H9 (cell line): ENCODE measurements at regions not wholly inside any gene's neighbourhood (a gene's known extent, or its start where the extent isn't known, plus 50 kb on each side); places are given as distances from the start of the nearest gene placed in this dataset.

Source experiments
- DNase-seq: peaks from one replicate; pipeline ENCODE4 v3.0.0-alpha.2; 2017
- H2AFZ ChIP-seq: one replicate; pipeline ENCODE4 v1.6.1; 2013; ENCODE audit warnings: mild to moderate bottlenecking, low read length, control low read depth, moderate library complexity
- H2AK5ac ChIP-seq: 2 replicates; pipeline ENCODE4 v1.6.1; 2013; ENCODE audit warnings: low read length, control low read depth, mixed read lengths; ENCODE audit not compliant: insufficient read length
- H2BK120ac ChIP-seq: one replicate; pipeline ENCODE4 v1.6.1; 2013; ENCODE audit warnings: low read depth, mild to moderate bottlenecking, low read length, control low read depth, inconsistent platforms; ENCODE audit not compliant: poor library complexity, severe bottlenecking
- H2BK12ac ChIP-seq: 2 replicates; pipeline ENCODE4 v1.6.1; 2013; ENCODE audit warnings: low read length, control low read depth, mixed read lengths, low read depth; ENCODE audit not compliant: insufficient read length
- H2BK15ac ChIP-seq: 2 replicates; pipeline ENCODE4 v1.6.1; 2013; ENCODE audit warnings: low read depth, low read length, control low read depth
- H2BK20ac ChIP-seq: one replicate; pipeline ENCODE4 v1.6.1; 2013; ENCODE audit warnings: low read depth, mild to moderate bottlenecking, low read length, control low read depth, inconsistent platforms; ENCODE audit not compliant: poor library complexity, severe bottlenecking
- H2BK5ac ChIP-seq: 2 replicates; pipeline ENCODE4 v1.6.1; 2013; ENCODE audit warnings: low read length, control low read depth, mixed read lengths; ENCODE audit not compliant: insufficient read length
- H3K14ac ChIP-seq: 2 replicates; pipeline ENCODE4 v1.6.1; 2013; ENCODE audit warnings: low read length, control low read depth; ENCODE audit not compliant: insufficient read depth
- H3K18ac ChIP-seq: 2 replicates; pipeline ENCODE4 v1.6.1; 2013; ENCODE audit warnings: low read depth, mild to moderate bottlenecking, mixed read lengths, low read length, control low read depth; ENCODE audit not compliant: insufficient read length
- H3K23ac ChIP-seq: 2 replicates; pipeline ENCODE4 v1.6.1; 2013; ENCODE audit warnings: low read length, control low read depth, mixed read lengths, low read depth; ENCODE audit not compliant: insufficient read length
- H3K23me2 ChIP-seq: 2 replicates; pipeline ENCODE4 v1.6.1; 2013; ENCODE audit warnings: low read depth, mild to moderate bottlenecking, mixed read lengths, low read length, control low read depth; ENCODE audit not compliant: insufficient read length, poor library complexity, severe bottlenecking
- H3K27ac ChIP-seq: 2 replicates; pipeline ENCODE4 v1.5.1; 2013; ENCODE audit warnings: low read length, control low read depth, mixed read lengths, low read depth; ENCODE audit not compliant: insufficient read length
- H3K27me3 ChIP-seq: 2 replicates; pipeline ENCODE4 v1.6.1; 2013; ENCODE audit warnings: low read length, control low read depth, inconsistent platforms; ENCODE audit not compliant: insufficient read depth
- H3K4ac ChIP-seq: 2 replicates; pipeline ENCODE4 v1.6.1; 2013; ENCODE audit warnings: low read depth, mild to moderate bottlenecking, control low read depth, inconsistent platforms, low read length, moderate library complexity
- H3K4me1 ChIP-seq: 2 replicates; pipeline ENCODE4 v1.6.1; 2013; ENCODE audit warnings: low read length, control low read depth, inconsistent platforms; ENCODE audit not compliant: insufficient read depth
- H3K4me2 ChIP-seq: 2 replicates; pipeline ENCODE4 v1.6.1; 2013; ENCODE audit warnings: low read length, control low read depth, mixed read lengths; ENCODE audit not compliant: insufficient read length, insufficient read depth
- H3K56ac ChIP-seq: 2 replicates; pipeline ENCODE4 v1.6.1; 2013; ENCODE audit warnings: low read depth, mild to moderate bottlenecking, mixed read lengths, low read length, control low read depth; ENCODE audit not compliant: insufficient read length
- H3K79me1 ChIP-seq: 2 replicates; pipeline ENCODE4 v1.6.1; 2013; ENCODE audit warnings: low read depth, mild to moderate bottlenecking, moderate library complexity, low read length, control low read depth, inconsistent platforms; ENCODE audit not compliant: insufficient read depth, poor library complexity, severe bottlenecking
- H3K79me2 ChIP-seq: 2 replicates; pipeline ENCODE4 v1.6.1; 2013; ENCODE audit warnings: low read length, control low read depth, inconsistent platforms; ENCODE audit not compliant: insufficient read depth
- H3K9ac ChIP-seq: 2 replicates; pipeline ENCODE4 v1.6.1; 2013; ENCODE audit warnings: low read length, control low read depth, mixed read lengths; ENCODE audit not compliant: insufficient read length; ENCODE audit errors: extremely low read depth
- H3K9me3 ChIP-seq: one replicate; pipeline ENCODE4 v1.6.1; 2013; ENCODE audit warnings: low read depth, low read length, inconsistent platforms; ENCODE audit not compliant: control insufficient read depth
- H3T11ph ChIP-seq: one replicate; pipeline ENCODE4 v1.6.1; 2013; ENCODE audit warnings: mild to moderate bottlenecking, low read length, control low read depth, inconsistent platforms
- H4K20me1 ChIP-seq: one replicate; pipeline ENCODE4 v1.6.1; 2013; ENCODE audit not compliant: control insufficient read depth, insufficient read length, insufficient read depth
- H4K5ac ChIP-seq: 2 replicates; pipeline ENCODE4 v1.6.1; 2013; ENCODE audit warnings: low read depth, mild to moderate bottlenecking, mixed read lengths, low read length, control low read depth; ENCODE audit not compliant: insufficient read length
- H4K8ac ChIP-seq: replicated peaks from 2 replicates; pipeline ENCODE4 v1.6.1; 2013; ENCODE audit warnings: low read length, control low read depth, mixed read lengths, low read depth; ENCODE audit not compliant: insufficient read length
- H4K91ac ChIP-seq: 2 replicates; pipeline ENCODE4 v1.6.1; 2013; ENCODE audit warnings: low read depth, mild to moderate bottlenecking, moderate library complexity, mixed read lengths, low read length, control low read depth; ENCODE audit not compliant: insufficient read length
- H3K27ac Mint-ChIP-seq, 3 experiments: 2 replicates in 2 of 3; 3 replicates in 1 of 3; pipeline ENCODE4 v1.8.0; 2020 to 2021; ENCODE audit warnings: mixed read lengths in 3 of 3, mild to moderate bottlenecking in 1 of 3, moderate library complexity in 1 of 3
- H3K27me3 Mint-ChIP-seq: 2 replicates; pipeline ENCODE4 v1.8.0; 2021; ENCODE audit warnings: low read depth, mild to moderate bottlenecking, moderate library complexity, mixed read lengths
- H3K36me3 Mint-ChIP-seq, 3 experiments: 2 replicates in 2 of 3; 3 replicates in 1 of 3; pipeline ENCODE4 v1.8.0; 2020 to 2021; ENCODE audit warnings: low read depth in 3 of 3, mixed read lengths in 3 of 3; ENCODE audit not compliant: insufficient read depth in 1 of 3
- H3K4me1 Mint-ChIP-seq, 2 experiments: 2 replicates each; pipeline ENCODE4 v1.8.0; 2020; ENCODE audit warnings: mixed read lengths in 2 of 2
- H3K4me3 Mint-ChIP-seq, 2 experiments: 2 replicates in 1 of 2; 3 replicates in 1 of 2; pipeline ENCODE4 v1.8.0; 2020 to 2021; ENCODE audit warnings: mild to moderate bottlenecking in 2 of 2, mixed read lengths in 2 of 2, moderate library complexity in 1 of 2
- H3K9me3 Mint-ChIP-seq, 2 experiments: 2 replicates in 1 of 2; 3 replicates in 1 of 2; pipeline ENCODE4 v1.8.0; 2020; ENCODE audit warnings: mild to moderate bottlenecking in 2 of 2, mixed read lengths in 2 of 2, moderate library complexity in 1 of 2
- CTCF ChIP-seq: fragments of 200-600 bp; sonication (generic); conservative IDR thresholded peaks from 3 replicates; pipeline ENCODE4 v1.8.0; 2021; ENCODE audit warnings: antibody characterized with exemption, mild to moderate bottlenecking
- WGBS: extraction: QIAGEN DNeasy Blood & Tissue Kit; methylation state at CpG from one replicate; pipeline ENCODE4 v1.1.7; 2013; ENCODE audit warnings: missing lambda C conversion rate, low lambda C conversion rate, mixed read lengths; ENCODE audit not compliant: insufficient read length; ENCODE audit errors: extremely low coverage; 5-methylcytosine and 5-hydroxymethylcytosine counted together

GRCh38 chr5:155472780-155473179 is 459.2 kb downstream of the KIF4B start:
- Histone ChIP-seq H3K4ac (no peak overlapping the region), H4K91ac (no peak overlapping the region), H3K79me1 (no peaks in the 10 kb centered on the region), H2AK5ac (no peak overlapping the region), H2BK5ac (no peak overlapping the region), H3K9ac (no peak overlapping the region), H3K23me2 (no peaks in the 10 kb centered on the region), H2BK120ac (no peak overlapping the region), H4K5ac (no peak overlapping the region), H3K4me2 (no peak overlapping the region), H4K20me1 (no peaks in the 10 kb centered on the region), H3K9me3 (no peaks in the 10 kb centered on the region), H2BK12ac (no peak overlapping the region), H4K8ac (no peak overlapping the region), H3K18ac (no peak overlapping the region), H3K14ac (no peak overlapping the region), H2BK15ac (no peak overlapping the region), H3K79me2 (no peaks in the 10 kb centered on the region), H2BK20ac (no peak overlapping the region), H3T11ph (no peak overlapping the region), H3K27me3 (no peaks in the 10 kb centered on the region), H2AFZ (no peak overlapping the region), H3K56ac (no peak overlapping the region), H3K4me1 (no peaks in the 10 kb centered on the region), H3K23ac (no peak overlapping the region), H3K27ac (no peak overlapping the region)
- Mint-ChIP-seq H3K9me3 (no peaks in the 10 kb centered on the region), H3K4me1 (peaks cover 9 to 16% of the 10 kb centered on the region in 2 experiments), H3K4me3 (no peak overlapping the region), H3K36me3 (no peaks in the 10 kb centered on the region), H3K27me3 (no peaks in the 10 kb centered on the region), H3K27ac (no peak overlapping the region)
- DNase-seq, result no peak
- no CpG with 5 or more reads among the region's 2 CpGs for WGBS
- TF ChIP-seq CTCF, result no peak
